SK-N-DZ (cell line): ENCODE measurements at regions not wholly inside any gene's neighbourhood (a gene's known extent, or its start where the extent isn't known, plus 50 kb on each side); places are given as distances from the start of the nearest gene placed in this dataset.

Experiments
- DNase-seq: peaks from one replicate; pipeline ENCODE4 v3.0.0-alpha.2; 2015; ENCODE audit warnings: low spot score

GRCh38 chr1:218525451-218526197 lies 180.5 kb downstream of the TGFB2 start:
- DNase-seq, result no peak

- no peak for DNase-seq
Measured at GRCh38 chr1:218526198-218526580, 181.1 kb downstream of the TGFB2 start.

GRCh38 chr1:218527737-218528136 lies 182.6 kb downstream of the TGFB2 start:
- no peak for DNase-seq

GRCh38 chr1:218529646-218530300 lies 184.6 kb downstream of the TGFB2 start:
- no peak for DNase-seq

- DNase-seq, result no peak
Measured at GRCh38 chr1:218531936-218532335, 186.8 kb downstream of the TGFB2 start.

- DNase-seq, result no peak
Measured at GRCh38 chr1:218536296-218536986, 191.3 kb downstream of the TGFB2 start.

- DNase-seq, result no peak
Measured at GRCh38 chr1:218537122-218537913, 192.2 kb downstream of the TGFB2 start.

- DNase-seq, result no peak
Measured at GRCh38 chr1:218538341-218538740, 193.2 kb downstream of the TGFB2 start.

GRCh38 chr1:218546314-218546713 lies 201.2 kb downstream of the TGFB2 start:
- no peak for DNase-seq

GRCh38 chr1:218547957-218548730 lies 203.0 kb downstream of the TGFB2 start:
- DNase-seq, result no peak

GRCh38 chr1:218548764-218549163 lies 203.6 kb downstream of the TGFB2 start:
- DNase-seq, result no peak

- DNase-seq, result no peak
Measured at GRCh38 chr1:218553197-218553596, 208.1 kb downstream of the TGFB2 start.

GRCh38 chr1:218556016-218556415 lies 210.9 kb downstream of the TGFB2 start:
- DNase-seq, result no peak

GRCh38 chr1:218557731-218558130 lies 212.6 kb downstream of the TGFB2 start:
- DNase-seq, result peak; percentile 62

GRCh38 chr1:218558271-218558810 lies 213.2 kb downstream of the TGFB2 start:
- no peak for DNase-seq

GRCh38 chr1:218565377-218565776 lies 220.2 kb downstream of the TGFB2 start:
- DNase-seq, result no peak

- DNase-seq, result no peak
Measured at GRCh38 chr1:218568962-218569550, 223.9 kb downstream of the TGFB2 start.

GRCh38 chr1:218570456-218570855 lies 225.3 kb downstream of the TGFB2 start:
- DNase-seq, result no peak

GRCh38 chr1:218571491-218571890 lies 226.4 kb downstream of the TGFB2 start:
- no peak for DNase-seq

- DNase-seq, result no peak
Measured at GRCh38 chr1:218572050-218572449, 226.9 kb downstream of the TGFB2 start.
